CD4-positive, alpha-beta T cell (primary cell): ENCODE measurements at regions not wholly inside any gene's neighbourhood (a gene's known extent, or its start where the extent isn't known, plus 50 kb on each side); places are given as distances from the start of the nearest gene placed in this dataset.

Experiments used
- ATAC-seq: fragments of 200-7000 bp; cut with Tn5 transposase; one replicate; pipeline ENCODE4 v1.10.0; 2022; ENCODE audit warnings: mild to moderate bottlenecking; ENCODE audit not compliant: poor library complexity
- CTCF ChIA-PET: fragments of 350-600 bp; sonication (Branson Sonifier 250); formaldehyde crosslinking; loops from one replicate; lab custom pipeline; 2021; ENCODE audit warnings: antibody characterized with exemption, inconsistent platforms; lab: Charles Lee
- POLR2A ChIA-PET: fragments of 350-600 bp; sonication (Branson Sonifier 250); formaldehyde crosslinking; loops from one replicate; lab custom pipeline; 2021; ENCODE audit warnings: antibody characterized with exemption, inconsistent platforms; lab: Charles Lee
- DNase-seq, 14 experiments: peaks; one replicate each; pipeline ENCODE4 v3.0.0-alpha.2; 2013 to 2020; ENCODE audit warnings: mixed read lengths in 2 of 14
- H3K27ac ChIP-seq, 2 donors: one replicate each; pipeline versions ENCODE4 v1.5.1 to v1.7.0; 2013; ENCODE audit warnings: low read length in 2 of 2, low read depth in 1 of 2, mild to moderate bottlenecking in 1 of 2
- H3K27me3 ChIP-seq, 2 experiments: 1 replicate in 1 of 2; 2 replicates in 1 of 2; pipeline versions ENCODE4 v1.6.1 to v1.7.0; 2013; ENCODE audit warnings: low read length in 2 of 2, control low read depth in 1 of 2, mild to moderate bottlenecking in 1 of 2, moderate library complexity in 1 of 2; ENCODE audit not compliant: insufficient read depth in 2 of 2, control insufficient read depth in 1 of 2
- H3K36me3 ChIP-seq: one replicate; pipeline ENCODE4 v1.6.1; 2013; ENCODE audit warnings: low read length, control low read depth; ENCODE audit not compliant: insufficient read depth
- H3K4me1 ChIP-seq: one replicate; pipeline ENCODE4 v1.6.1; 2013; ENCODE audit warnings: low read length, control low read depth; ENCODE audit not compliant: insufficient read depth
- H3K4me3 ChIP-seq: one replicate; pipeline ENCODE4 v1.5.1; 2013; ENCODE audit warnings: mild to moderate bottlenecking, low read length, moderate library complexity
- H3K9me3 ChIP-seq, 2 experiments: 1 replicate in 1 of 2; 2 replicates in 1 of 2; pipeline versions ENCODE4 v1.6.1 to v1.7.0; 2013; ENCODE audit warnings: low read length in 2 of 2, mild to moderate bottlenecking in 2 of 2, control low read depth in 1 of 2, moderate library complexity in 1 of 2; ENCODE audit not compliant: control insufficient read depth in 1 of 2, insufficient read depth in 1 of 2
- H3K27ac Mint-ChIP-seq: one replicate; pipeline ENCODE4 v1.8.0; 2020; ENCODE audit warnings: mixed read lengths
- H3K27me3 Mint-ChIP-seq: one replicate; pipeline ENCODE4 v1.8.0; 2021; ENCODE audit warnings: mixed read lengths
- H3K36me3 Mint-ChIP-seq: one replicate; pipeline ENCODE4 v1.8.0; 2021; ENCODE audit warnings: low read depth, mixed read lengths
- H3K4me1 Mint-ChIP-seq: one replicate; pipeline ENCODE4 v1.8.0; 2021; ENCODE audit warnings: low read depth, mixed read lengths
- H3K4me3 Mint-ChIP-seq: one replicate; pipeline ENCODE4 v1.8.0; 2020; ENCODE audit warnings: mild to moderate bottlenecking, mixed read lengths
- H3K9me3 Mint-ChIP-seq: one replicate; pipeline ENCODE4 v1.8.0; 2020; ENCODE audit warnings: mixed read lengths
- CTCF ChIP-seq: fragments of 200-600 bp; IDR thresholded peaks from one replicate; pipeline ENCODE4 v1.8.0; 2022; ENCODE audit warnings: antibody characterized with exemption, mild to moderate bottlenecking
- intact Hi-C, 2 experiments: fragments of 100-400 bp; cut with DNase I in 1 of 2; cut with micrococcal nuclease in 1 of 2; formaldehyde crosslinking; loops; one replicate each; pipeline versions ENCODE4 v1.15.1 to v1.9.0; 2023 to 2025; cut with DNase I, micrococcal nuclease

GRCh38 chr11:96622026-96622634 lies 232.3 kb downstream of the JRKL start:
- POLR2A ChIA-PET = no interaction called here
- no peak for TF ChIP-seq CTCF
- Mint-ChIP-seq H3K9me3 (peaks cover 11% of the 10 kb centered on the region), H3K27ac (no peak overlapping the region), H3K27me3 (no peaks in the 10 kb centered on the region), H3K4me3 (no peak overlapping the region), H3K4me1 (no peaks in the 10 kb centered on the region), H3K36me3 (no peaks in the 10 kb centered on the region)
- intact Hi-C loops = no loop called here
- Histone ChIP-seq H3K4me1 (no peaks in the 10 kb centered on the region), H3K27ac (no peak overlapping the region), H3K9me3 (no peaks in the 10 kb centered on the region), H3K27me3 (no peaks in the 10 kb centered on the region), H3K36me3 (no peaks in the 10 kb centered on the region), H3K4me3 (no peak overlapping the region)
- DNase-seq (no peak), ATAC-seq (no peak)
- CTCF ChIA-PET = no interaction called here

DNA sequence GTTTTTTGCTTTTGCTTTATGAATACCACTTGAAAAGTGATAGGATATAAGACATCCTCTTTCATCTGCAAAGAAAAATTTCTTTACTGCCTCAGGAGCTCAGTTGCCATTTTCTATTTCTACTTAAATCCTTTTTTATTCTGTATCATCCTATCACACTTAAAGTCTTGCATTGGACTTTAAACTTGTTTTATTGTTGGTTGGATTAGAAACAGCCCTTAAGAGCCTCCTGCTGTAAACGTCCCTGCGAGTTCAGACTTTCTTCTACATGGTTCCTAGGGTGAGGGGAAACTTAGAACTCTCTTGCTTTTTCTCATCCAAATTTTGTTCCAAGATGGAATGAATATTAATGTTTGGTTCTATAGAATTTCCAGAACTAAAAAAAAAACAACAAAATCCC lies 234.3 kb downstream of the JRKL start:
- peaks cover 11% of the 10 kb centered on the region for H3K9me3 Mint-ChIP-seq
- no peak for ATAC-seq

DNA sequence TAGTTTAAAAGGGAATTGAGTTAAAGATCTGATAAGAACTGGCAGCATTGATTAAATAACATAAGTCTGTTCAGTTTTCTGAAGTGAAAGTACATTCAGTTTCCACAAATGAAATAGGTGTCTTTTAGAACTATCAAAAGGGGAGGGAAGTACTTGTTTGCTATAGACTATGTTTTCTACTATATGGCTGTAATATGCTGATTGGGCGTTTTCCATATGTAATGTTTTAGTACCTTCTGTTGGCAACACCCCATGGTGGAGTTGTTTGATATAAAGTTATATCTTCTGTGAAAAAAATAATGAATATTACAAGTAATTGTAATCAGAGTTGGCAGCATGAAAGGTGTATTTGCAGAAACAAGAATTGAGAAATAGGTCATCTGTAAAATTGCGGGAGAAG lies 237.6 kb downstream of the JRKL start:
- H3K4me3 ChIP-seq = no peak overlapping the region

More for the DNA sequence above, 234.3 kb downstream of the JRKL start:
- H3K27me3 ChIP-seq = no peaks in the 10 kb centered on the region
- H3K4me1 ChIP-seq = no peaks in the 10 kb centered on the region
- intact Hi-C loops = no loop called here
- no peak for TF ChIP-seq CTCF
- Mint-ChIP-seq H3K27me3 (no peaks in the 10 kb centered on the region), H3K4me1 (no peaks in the 10 kb centered on the region), H3K36me3 (no peaks in the 10 kb centered on the region), H3K4me3 (no peak overlapping the region), H3K27ac (no peak overlapping the region)
- no peak for DNase-seq
- H3K36me3 ChIP-seq = no peaks in the 10 kb centered on the region
- no peak overlapping the region for H3K27ac ChIP-seq
- H3K9me3 ChIP-seq = no peaks in the 10 kb centered on the region
- no peak overlapping the region for H3K4me3 ChIP-seq
- ChIA-PET POLR2A (no interaction called here), CTCF (no interaction called here)

More for the DNA sequence above, 237.6 kb downstream of the JRKL start:
- Mint-ChIP-seq H3K4me1 (no peaks in the 10 kb centered on the region), H3K27me3 (no peaks in the 10 kb centered on the region), H3K27ac (no peak overlapping the region), H3K4me3 (no peak overlapping the region), H3K36me3 (no peaks in the 10 kb centered on the region), H3K9me3 (peaks cover 11% of the 10 kb centered on the region)
- ChIA-PET POLR2A (no interaction called here), CTCF (no interaction called here)
- Histone ChIP-seq H3K27me3 (no peaks in the 10 kb centered on the region), H3K9me3 (no peaks in the 10 kb centered on the region), H3K36me3 (no peaks in the 10 kb centered on the region), H3K27ac (no peak overlapping the region), H3K4me1 (no peaks in the 10 kb centered on the region)
- intact Hi-C loops = no loop called here
- ATAC-seq (no peak), DNase-seq (no peak)
- TF ChIP-seq CTCF = no peak
